Neural crest cell (in vitro differentiated cells): ENCODE measurements at regions not wholly inside any gene's neighbourhood (a gene's known extent, or its start where the extent isn't known, plus 50 kb on each side); places are given as distances from the start of the nearest gene placed in this dataset.
"Not testable (repeated sequence)": the region's sequence is repeated elsewhere in the genome, so short reads cannot be mapped to it uniquely, and the experiment has no call there.

Source experiments
- DNase-seq: peaks from one replicate; pipeline ENCODE4 v3.0.0; 2021; ENCODE audit warnings: low read depth, mixed read lengths, low spot score
- H3K27ac Mint-ChIP-seq: one replicate; pipeline ENCODE4 v1.8.0; 2021; ENCODE audit warnings: mild to moderate bottlenecking, mixed read lengths; ENCODE audit not compliant: unreplicated experiment
- H3K27me3 Mint-ChIP-seq: 2 replicates; pipeline ENCODE4 v1.8.0; 2021; ENCODE audit warnings: low read depth, mild to moderate bottlenecking, mixed read lengths
- H3K36me3 Mint-ChIP-seq: 2 replicates; pipeline ENCODE4 v1.8.0; 2021; ENCODE audit warnings: low read depth, mild to moderate bottlenecking, mixed read lengths
- H3K4me1 Mint-ChIP-seq: 2 replicates; pipeline ENCODE4 v1.8.0; 2021; ENCODE audit warnings: mixed read lengths
- H3K4me3 Mint-ChIP-seq: one replicate; pipeline ENCODE4 v1.8.0; 2021; ENCODE audit warnings: mild to moderate bottlenecking, mixed read lengths
- H3K9me3 Mint-ChIP-seq: 2 replicates; pipeline ENCODE4 v1.8.0; 2021; ENCODE audit warnings: mixed read lengths
- CTCF ChIP-seq: fragments of 200-600 bp; sonication (generic); conservative IDR thresholded peaks from 2 replicates; pipeline ENCODE4 v1.5.0; 2021; ENCODE audit warnings: antibody characterized with exemption, mild to moderate bottlenecking

- Mint-ChIP-seq H3K27ac (no peak overlapping the region), H3K4me3 (no peak overlapping the region), H3K9me3 (peaks cover 8% of the 10 kb centered on the region), H3K27me3 (peaks cover 3% of the 10 kb centered on the region), H3K36me3 (peaks cover 9% of the 10 kb centered on the region), H3K4me1 (peaks cover 17% of the 10 kb centered on the region)
- no peak for DNase-seq
- TF ChIP-seq CTCF = no peak
Observed at GRCh38 chr2:72078773-72079172, 68.9 kb downstream of the CYP26B1 start.

GRCh38 chr2:72077702-72078169, 69.9 kb downstream of the CYP26B1 start:
- Mint-ChIP-seq H3K4me3 (no peak overlapping the region), H3K27me3 (peaks cover 3% of the 10 kb centered on the region), H3K4me1 (peaks cover 17% of the 10 kb centered on the region), H3K9me3 (peaks cover 14% of the 10 kb centered on the region), H3K27ac (no peak overlapping the region), H3K36me3 (peaks cover 12% of the 10 kb centered on the region)
- TF ChIP-seq CTCF = no peak
- DNase-seq = no peak

GRCh38 chr2:72073373-72073772, 74.3 kb downstream of the CYP26B1 start:
- not testable (repeated sequence) for H3K27me3 Mint-ChIP-seq, H3K27ac Mint-ChIP-seq, DNase-seq, H3K4me3 Mint-ChIP-seq
- Mint-ChIP-seq H3K36me3 (peaks cover 12% of the 10 kb centered on the region), H3K9me3 (peaks cover 14% of the 10 kb centered on the region), H3K4me1 (peaks cover 17% of the 10 kb centered on the region)

- not testable (repeated sequence) for H3K9me3 Mint-ChIP-seq, H3K4me1 Mint-ChIP-seq, DNase-seq, H3K27ac Mint-ChIP-seq, H3K27me3 Mint-ChIP-seq, H3K36me3 Mint-ChIP-seq, H3K4me3 Mint-ChIP-seq
Observed at GRCh38 chr2:72064197-72064596, 83.5 kb downstream of the CYP26B1 start.

GRCh38 chr2:72062336-72062735, 85.3 kb downstream of the CYP26B1 start:
- Mint-ChIP-seq H3K27me3 (peaks cover 23% of the 10 kb centered on the region), H3K9me3 (peaks cover 3% of the 10 kb centered on the region), H3K36me3 (no peaks in the 10 kb centered on the region), H3K4me1 (no peaks in the 10 kb centered on the region), H3K4me3 (no peak overlapping the region), H3K27ac (no peak overlapping the region)
- TF ChIP-seq CTCF = no peak
- no peak for DNase-seq

GRCh38 chr2:72057308-72057707, 90.4 kb downstream of the CYP26B1 start:
- no peak overlapping the region for H3K4me3 Mint-ChIP-seq
- H3K9me3 Mint-ChIP-seq = peaks cover 8% of the 10 kb centered on the region
- no peak overlapping the region for H3K27ac Mint-ChIP-seq
- TF ChIP-seq CTCF = no peak
- no peaks in the 10 kb centered on the region for H3K4me1 Mint-ChIP-seq
- H3K27me3 Mint-ChIP-seq = peaks cover 28% of the 10 kb centered on the region
- DNase-seq = no peak
- H3K36me3 Mint-ChIP-seq = no peaks in the 10 kb centered on the region

GRCh38 chr2:72051971-72052505, 95.6 kb downstream of the CYP26B1 start:
- no peak for DNase-seq
- Mint-ChIP-seq H3K4me3 (no peak overlapping the region), H3K4me1 (no peaks in the 10 kb centered on the region), H3K27me3 (peaks cover 3% of the 10 kb centered on the region), H3K36me3 (no peaks in the 10 kb centered on the region), H3K27ac (no peak overlapping the region), H3K9me3 (peaks cover 6% of the 10 kb centered on the region)
- TF ChIP-seq CTCF = no peak
